Activated CD4-positive, CD25-positive, alpha-beta regulatory T cell treated with anti-CD3 and anti-CD28 coated beads, Interleukin-2, amount 50 U/mL, for 16 hours (primary cell): ENCODE measurements at regions not wholly inside any gene's neighbourhood (a gene's known extent, or its start where the extent isn't known, plus 50 kb on each side); places are given as distances from the start of the nearest gene placed in this dataset.

Experiments
- DNase-seq: peaks from one replicate; pipeline ENCODE4 v3.0.0-alpha.2; 2020; ENCODE audit warnings: low read depth, low spot score

DNA sequence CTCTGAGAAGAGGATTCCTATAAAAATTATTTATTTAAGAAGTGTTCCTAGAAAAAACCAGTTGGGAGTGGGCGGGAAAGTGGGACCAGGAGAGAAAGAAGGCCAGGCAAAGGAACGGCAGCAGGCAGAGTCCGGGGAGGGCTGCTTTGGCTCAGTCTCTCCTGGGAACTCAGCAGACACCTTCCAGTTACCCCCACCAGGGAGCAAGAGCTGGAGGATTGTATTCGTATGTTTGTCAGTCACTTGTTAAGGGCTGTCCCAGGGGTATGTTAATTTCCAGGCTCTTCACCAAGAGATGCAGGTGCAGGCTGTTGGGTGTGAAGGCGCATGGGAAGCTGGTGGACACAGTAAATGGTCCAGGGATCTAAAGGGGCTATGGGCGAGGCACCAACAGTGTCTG, 53.0 kb upstream of the CHD6 start:
- no peak for DNase-seq

GRCh38 chr20:41670631-41671030, 52.5 kb upstream of the CHD6 start:
- DNase-seq = no peak

DNA sequence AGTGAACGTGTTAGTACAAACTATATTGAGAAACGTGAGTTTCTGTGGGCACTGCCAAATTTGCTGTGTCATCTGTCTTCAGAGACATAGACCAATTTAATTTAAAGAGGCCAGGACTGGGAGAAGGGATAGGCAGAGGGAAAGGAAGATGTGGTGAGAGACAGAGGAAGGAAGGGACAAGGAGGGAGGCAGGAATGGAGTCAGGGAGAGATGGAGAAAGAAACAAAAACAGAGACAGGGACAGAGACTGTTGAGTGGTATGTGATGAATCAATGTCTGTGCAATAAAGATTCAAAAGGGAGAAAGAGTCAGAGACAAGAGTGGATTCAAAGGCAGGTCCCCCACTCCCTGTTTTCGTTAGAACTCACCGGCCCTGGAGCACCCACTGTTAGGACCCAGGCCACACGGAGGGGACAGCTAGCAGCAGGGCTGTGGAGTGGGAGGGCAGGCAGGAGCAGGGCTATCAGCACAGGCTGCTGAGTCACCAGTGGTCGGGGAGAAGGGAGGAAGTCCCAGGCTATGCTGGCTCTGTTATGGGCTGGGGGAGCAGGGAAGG, 51.6 kb upstream of the CHD6 start:
- DNase-seq = no peak

DNA sequence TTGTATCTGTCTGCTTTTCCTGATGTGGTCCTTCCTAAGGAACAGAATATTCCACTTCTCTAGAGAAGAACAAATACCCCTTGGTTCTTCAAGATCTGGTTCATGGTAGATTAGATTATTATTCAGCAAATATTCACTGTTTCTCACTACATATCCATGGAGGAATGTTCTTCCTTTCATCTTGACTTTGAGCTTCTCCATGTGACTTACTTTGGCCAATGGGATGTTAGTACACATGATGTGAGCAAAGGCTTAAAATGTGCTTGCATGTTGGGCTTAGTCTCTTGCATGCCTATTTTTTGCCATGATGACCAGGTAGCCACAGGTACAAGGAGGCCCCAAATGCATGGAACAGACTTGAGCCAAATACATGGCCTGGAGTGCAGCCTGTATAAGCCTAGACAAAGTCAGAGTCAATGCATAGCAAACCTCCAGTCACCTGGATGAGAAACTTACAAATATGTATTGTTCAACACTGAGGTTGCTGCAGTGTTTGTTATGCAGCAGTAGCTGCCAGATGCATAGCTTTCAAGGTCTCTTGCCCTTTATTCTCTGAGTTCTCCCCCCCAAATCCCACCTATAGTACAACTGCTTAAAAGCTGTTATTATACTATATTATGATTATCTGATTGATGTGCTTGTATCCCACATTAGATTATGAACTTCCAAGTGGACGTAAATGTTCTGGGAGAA, 50.0 kb upstream of the CHD6 start:
- DNase-seq = no peak
